CD14-positive monocyte (primary cell): ENCODE measurements at regions not wholly inside any gene's neighbourhood (a gene's known extent, or its start where the extent isn't known, plus 50 kb on each side); places are given as distances from the start of the nearest gene placed in this dataset.
A peak's percentile ranks its signal among the peaks of the same experiment; 100 is the strongest.

Experiments
- DNase-seq, 3 donors: peaks; one replicate each; pipeline ENCODE4 v3.0.0-alpha.2; 2011 to 2022
- H2AFZ ChIP-seq: 2 replicates; pipeline ENCODE4 v1.6.0; 2012; ENCODE audit warnings: mild to moderate bottlenecking, low read depth, low read length, inconsistent platforms; ENCODE audit not compliant: insufficient read depth, poor library complexity, severe bottlenecking
- H3K27ac ChIP-seq, 2 donors: 1 replicate in 1 of 2; 2 replicates in 1 of 2; pipeline ENCODE4 v1.5.1; 2012 to 2013; ENCODE audit warnings: low read length in 2 of 2, control low read depth in 1 of 2, inconsistent platforms in 1 of 2, low read depth in 1 of 2, mild to moderate bottlenecking in 1 of 2
- H3K27me3 ChIP-seq, 2 donors: one replicate each; pipeline versions ENCODE4 v1.6.0 to v1.6.1; 2011 to 2013; ENCODE audit warnings: low read length in 2 of 2; ENCODE audit not compliant: control insufficient read depth in 2 of 2, insufficient read depth in 2 of 2
- H3K36me3 ChIP-seq, 2 donors: replicated peaks in 1 of 2; 1 replicate in 1 of 2; 2 replicates in 1 of 2; pipeline versions ENCODE4 v1.5.1 to v1.6.1; 2012 to 2013; ENCODE audit warnings: low read length in 2 of 2, control low read depth in 1 of 2, inconsistent platforms in 1 of 2, mild to moderate bottlenecking in 1 of 2; ENCODE audit not compliant: insufficient read depth in 2 of 2, control insufficient read depth in 1 of 2
- H3K4me1 ChIP-seq, 2 donors: 1 replicate in 1 of 2; 2 replicates in 1 of 2; pipeline versions ENCODE4 v1.5.1 to v1.6.1; 2012 to 2013; ENCODE audit warnings: low read length in 2 of 2, control low read depth in 1 of 2, inconsistent platforms in 1 of 2, mild to moderate bottlenecking in 1 of 2, moderate library complexity in 1 of 2; ENCODE audit not compliant: insufficient read depth in 2 of 2, control insufficient read depth in 1 of 2
- H3K4me2 ChIP-seq: replicated peaks from 2 replicates; pipeline ENCODE3; 2012; ENCODE audit warnings: low read length, moderate library complexity, mild to moderate bottlenecking; ENCODE audit not compliant: poor library complexity, severe bottlenecking; ENCODE audit errors: extremely low read depth
- H3K4me3 ChIP-seq, 3 experiments: fragments of 200-600 bp in 1 of 3; sonication (generic) in 1 of 3; replicated peaks in 1 of 3; 1 replicate in 2 of 3; 2 replicates in 1 of 3; pipeline ENCODE4 v1.5.1; 2011 to 2013; ENCODE audit warnings: low read length in 3 of 3, mild to moderate bottlenecking in 3 of 3, control low read depth in 2 of 3, low read depth in 2 of 3, inconsistent platforms in 1 of 3, moderate library complexity in 1 of 3
- H3K79me2 ChIP-seq: 2 replicates; pipeline ENCODE4 v1.6.0; 2012; ENCODE audit warnings: mild to moderate bottlenecking, control low read depth, inconsistent platforms, low read length, moderate library complexity; ENCODE audit not compliant: insufficient read depth
- H3K9ac ChIP-seq: 2 replicates; pipeline ENCODE4 v1.6.0; 2017; ENCODE audit warnings: low read length, mild to moderate bottlenecking; ENCODE audit not compliant: insufficient read depth, poor library complexity, severe bottlenecking
- H3K9me3 ChIP-seq, 2 donors: replicated peaks in 1 of 2; 1 replicate in 1 of 2; 2 replicates in 1 of 2; pipeline versions ENCODE4 v1.5.1 to v1.6.1; 2012 to 2013; ENCODE audit warnings: low read length in 2 of 2, control low read depth in 1 of 2; ENCODE audit not compliant: control insufficient read depth in 1 of 2, insufficient read depth in 1 of 2
- H4K20me1 ChIP-seq: 2 replicates; pipeline ENCODE4 v1.6.0; 2012; ENCODE audit warnings: mild to moderate bottlenecking, low read length, control low read depth, moderate library complexity; ENCODE audit not compliant: insufficient read depth
- H3K27ac Mint-ChIP-seq, 7 donors: one replicate each; pipeline ENCODE4 v1.8.0; 2020; ENCODE audit warnings: mild to moderate bottlenecking in 7 of 7, mixed read lengths in 7 of 7, moderate library complexity in 6 of 7, inconsistent platforms in 2 of 7
- H3K27me3 Mint-ChIP-seq, 3 donors: one replicate each; pipeline ENCODE4 v1.8.0; 2021 to 2022; ENCODE audit warnings: low read depth in 3 of 3, mild to moderate bottlenecking in 3 of 3, mixed read lengths in 3 of 3, moderate library complexity in 3 of 3, inconsistent platforms in 1 of 3
- H3K36me3 Mint-ChIP-seq, 2 donors: one replicate each; pipeline ENCODE4 v1.8.0; 2020; ENCODE audit warnings: mixed read lengths in 2 of 2, inconsistent platforms in 1 of 2, mild to moderate bottlenecking in 1 of 2
- H3K4me1 Mint-ChIP-seq: one replicate; pipeline ENCODE4 v1.8.0; 2020; ENCODE audit warnings: mild to moderate bottlenecking, mixed read lengths
- H3K4me3 Mint-ChIP-seq, 2 donors: one replicate each; pipeline ENCODE4 v1.8.0; 2020; ENCODE audit warnings: mild to moderate bottlenecking in 2 of 2, mixed read lengths in 2 of 2, moderate library complexity in 1 of 2
- H3K9me3 Mint-ChIP-seq, 7 donors: one replicate each; pipeline ENCODE4 v1.8.0; 2020 to 2022; ENCODE audit warnings: mixed read lengths in 7 of 7, mild to moderate bottlenecking in 6 of 7, moderate library complexity in 6 of 7, inconsistent platforms in 2 of 7
- WGBS: methylation state at CpG from one replicate; pipeline ENCODE4 v1.1.5; 2013; ENCODE audit warnings: missing lambda C conversion rate; ENCODE audit not compliant: insufficient coverage; 5-methylcytosine and 5-hydroxymethylcytosine counted together
- intact Hi-C, 2 donors: fragments of 100-400 bp; cut with micrococcal nuclease; formaldehyde crosslinking; loops; one replicate each; pipeline versions ENCODE4 v1.15.0 to v1.15.1; 2023
- TF ChIP-seq, protein P1 (sequence below): fragments of 200-600 bp; IDR thresholded peaks from one replicate; pipeline ENCODE4 v1.8.0; 2022; ENCODE audit warnings: antibody characterized with exemption, mild to moderate bottlenecking

DNA sequence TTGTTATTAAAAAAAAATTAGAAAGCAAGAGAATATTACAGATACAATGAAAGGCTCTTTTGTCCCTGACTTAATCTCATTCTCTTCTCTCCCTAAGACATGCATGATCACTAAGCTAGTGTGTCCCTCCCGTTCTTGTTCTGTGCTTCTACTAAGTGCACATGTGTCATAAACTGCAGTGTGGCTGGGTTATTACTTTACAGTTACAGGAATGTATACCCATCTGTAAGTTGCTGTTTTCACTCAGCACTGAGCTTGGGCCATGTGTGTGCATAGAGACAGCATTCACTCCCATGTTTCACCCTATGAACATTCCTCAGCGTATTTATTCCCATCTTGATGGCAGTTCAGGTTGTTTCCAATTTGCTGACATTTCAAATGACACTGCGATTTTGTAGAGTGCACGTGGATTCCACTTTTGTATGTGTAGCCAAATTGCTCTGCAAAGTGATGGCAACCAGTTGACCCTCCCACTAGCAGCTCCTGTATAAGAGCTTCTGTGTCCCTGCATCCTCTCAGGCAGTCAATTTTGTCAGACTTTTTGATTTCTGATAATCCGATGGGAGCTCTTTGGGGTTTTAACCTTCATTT lies 145.8 kb upstream of the UBE2E1 start:
- peaks cover 0 to 4% of the 10 kb centered on the region in 2 donors for H3K9me3 ChIP-seq
- peaks cover 2 to 8% (median 3%) of the 10 kb centered on the region in 7 donors for H3K9me3 Mint-ChIP-seq
- TF ChIP-seq, protein P1, sequence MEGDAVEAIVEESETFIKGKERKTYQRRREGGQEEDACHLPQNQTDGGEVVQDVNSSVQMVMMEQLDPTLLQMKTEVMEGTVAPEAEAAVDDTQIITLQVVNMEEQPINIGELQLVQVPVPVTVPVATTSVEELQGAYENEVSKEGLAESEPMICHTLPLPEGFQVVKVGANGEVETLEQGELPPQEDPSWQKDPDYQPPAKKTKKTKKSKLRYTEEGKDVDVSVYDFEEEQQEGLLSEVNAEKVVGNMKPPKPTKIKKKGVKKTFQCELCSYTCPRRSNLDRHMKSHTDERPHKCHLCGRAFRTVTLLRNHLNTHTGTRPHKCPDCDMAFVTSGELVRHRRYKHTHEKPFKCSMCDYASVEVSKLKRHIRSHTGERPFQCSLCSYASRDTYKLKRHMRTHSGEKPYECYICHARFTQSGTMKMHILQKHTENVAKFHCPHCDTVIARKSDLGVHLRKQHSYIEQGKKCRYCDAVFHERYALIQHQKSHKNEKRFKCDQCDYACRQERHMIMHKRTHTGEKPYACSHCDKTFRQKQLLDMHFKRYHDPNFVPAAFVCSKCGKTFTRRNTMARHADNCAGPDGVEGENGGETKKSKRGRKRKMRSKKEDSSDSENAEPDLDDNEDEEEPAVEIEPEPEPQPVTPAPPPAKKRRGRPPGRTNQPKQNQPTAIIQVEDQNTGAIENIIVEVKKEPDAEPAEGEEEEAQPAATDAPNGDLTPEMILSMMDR, result no peak
- H3K27ac Mint-ChIP-seq, result peak overlapping the region in 1 of 7 donors; percentile 80
- peaks cover 15 to 21% of the 10 kb centered on the region in 2 donors for H3K4me1 ChIP-seq
- H2AFZ ChIP-seq, result no peak overlapping the region
- H3K27me3 ChIP-seq, result no peaks in the 10 kb centered on the region
- H3K4me3 Mint-ChIP-seq, result no peak overlapping the region
- H3K4me3 ChIP-seq, result no peak overlapping the region
- peaks cover 0 to 9% (median 0%) of the 10 kb centered on the region in 3 donors for H3K27me3 Mint-ChIP-seq
- H3K9ac ChIP-seq, result peak overlapping the region; percentile 41
- intact Hi-C loops, result no loop called here
- H3K27ac ChIP-seq, result no peak overlapping the region
- 86% methylated on average over 4 of the region's 5 CpGs for WGBS
- H3K4me2 ChIP-seq, result no peak overlapping the region
- no peaks in the 10 kb centered on the region for H3K36me3 Mint-ChIP-seq
- DNase-seq, result no peak
- H3K79me2 ChIP-seq, result no peaks in the 10 kb centered on the region
- H3K36me3 ChIP-seq, result no peaks in the 10 kb centered on the region
- peaks cover 22% of the 10 kb centered on the region for H3K4me1 Mint-ChIP-seq
- H4K20me1 ChIP-seq, result no peaks in the 10 kb centered on the region

DNA sequence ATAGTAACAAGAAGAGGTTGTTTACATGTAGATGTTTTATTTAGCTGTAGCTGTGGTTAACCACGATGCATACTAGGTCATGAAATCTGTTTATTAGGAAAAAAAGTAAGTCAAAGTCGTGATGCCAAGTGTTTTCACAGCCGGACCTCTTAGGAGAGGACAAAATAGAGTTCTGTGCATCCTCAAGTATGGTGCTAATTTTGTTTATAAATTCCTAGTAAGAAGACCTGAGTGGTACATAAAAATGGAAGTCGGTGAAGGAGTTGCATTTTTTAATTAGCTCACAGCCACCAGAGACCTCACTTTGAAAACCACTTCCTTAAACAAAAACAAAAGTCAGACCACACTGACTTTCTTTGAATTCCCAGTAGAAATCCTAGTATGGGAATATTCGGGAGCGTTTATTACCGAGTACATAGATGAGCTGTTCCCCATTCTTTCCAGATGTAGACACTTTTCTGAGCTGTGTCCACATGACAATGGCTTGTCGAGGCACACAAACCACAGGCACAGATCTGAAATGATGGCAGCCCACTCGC lies 143.6 kb upstream of the UBE2E1 start:
- H3K9ac ChIP-seq, result no peak overlapping the region
- no peaks in the 10 kb centered on the region for H3K27me3 ChIP-seq
- intact Hi-C loops, result no loop called here
- Mint-ChIP-seq H3K27ac (no peak overlapping the region), H3K36me3 (no peaks in the 10 kb centered on the region), H3K4me3 (no peak overlapping the region), H3K4me1 (peaks cover 22% of the 10 kb centered on the region), H3K9me3 (peaks cover 0 to 3% (median 2%) of the 10 kb centered on the region in 7 donors), H3K27me3 (peaks cover 0 to 5% (median 0%) of the 10 kb centered on the region in 3 donors)
- no peak overlapping the region for H3K27ac ChIP-seq
- TF ChIP-seq, protein P1, result no peak
- no peak overlapping the region for H3K4me3 ChIP-seq
- H3K4me2 ChIP-seq, result no peak overlapping the region
- H3K36me3 ChIP-seq, result no peaks in the 10 kb centered on the region
- WGBS, result 57% methylated on average over 7 of the region's 9 CpGs
- no peak overlapping the region for H2AFZ ChIP-seq
- H3K79me2 ChIP-seq, result no peaks in the 10 kb centered on the region
- H4K20me1 ChIP-seq, result no peaks in the 10 kb centered on the region
- no peak for DNase-seq
- no peaks in the 10 kb centered on the region for H3K9me3 ChIP-seq
- H3K4me1 ChIP-seq, result peaks cover 15 to 21% of the 10 kb centered on the region in 2 donors
